CD4-positive, alpha-beta T cell (primary cell): ENCODE measurements at regions not wholly inside any gene's neighbourhood (a gene's known extent, or its start where the extent isn't known, plus 50 kb on each side); places are given as distances from the start of the nearest gene placed in this dataset.

Source experiments
- ATAC-seq: fragments of 200-7000 bp; cut with Tn5 transposase; one replicate; pipeline ENCODE4 v1.10.0; 2022; ENCODE audit warnings: mild to moderate bottlenecking; ENCODE audit not compliant: poor library complexity
- CTCF ChIA-PET: fragments of 350-600 bp; sonication (Branson Sonifier 250); formaldehyde crosslinking; loops from one replicate; lab custom pipeline; 2021; ENCODE audit warnings: antibody characterized with exemption, inconsistent platforms; lab: Charles Lee
- POLR2A ChIA-PET: fragments of 350-600 bp; sonication (Branson Sonifier 250); formaldehyde crosslinking; loops from one replicate; lab custom pipeline; 2021; ENCODE audit warnings: antibody characterized with exemption, inconsistent platforms; lab: Charles Lee
- DNase-seq, 14 experiments: peaks; one replicate each; pipeline ENCODE4 v3.0.0-alpha.2; 2013 to 2020; ENCODE audit warnings: mixed read lengths in 2 of 14
- H3K27ac ChIP-seq, 2 donors: one replicate each; pipeline versions ENCODE4 v1.5.1 to v1.7.0; 2013; ENCODE audit warnings: low read length in 2 of 2, low read depth in 1 of 2, mild to moderate bottlenecking in 1 of 2
- H3K27me3 ChIP-seq, 2 experiments: 1 replicate in 1 of 2; 2 replicates in 1 of 2; pipeline versions ENCODE4 v1.6.1 to v1.7.0; 2013; ENCODE audit warnings: low read length in 2 of 2, control low read depth in 1 of 2, mild to moderate bottlenecking in 1 of 2, moderate library complexity in 1 of 2; ENCODE audit not compliant: insufficient read depth in 2 of 2, control insufficient read depth in 1 of 2
- H3K36me3 ChIP-seq: one replicate; pipeline ENCODE4 v1.6.1; 2013; ENCODE audit warnings: low read length, control low read depth; ENCODE audit not compliant: insufficient read depth
- H3K4me1 ChIP-seq: one replicate; pipeline ENCODE4 v1.6.1; 2013; ENCODE audit warnings: low read length, control low read depth; ENCODE audit not compliant: insufficient read depth
- H3K4me3 ChIP-seq: one replicate; pipeline ENCODE4 v1.5.1; 2013; ENCODE audit warnings: mild to moderate bottlenecking, low read length, moderate library complexity
- H3K9me3 ChIP-seq, 2 experiments: 1 replicate in 1 of 2; 2 replicates in 1 of 2; pipeline versions ENCODE4 v1.6.1 to v1.7.0; 2013; ENCODE audit warnings: low read length in 2 of 2, mild to moderate bottlenecking in 2 of 2, control low read depth in 1 of 2, moderate library complexity in 1 of 2; ENCODE audit not compliant: control insufficient read depth in 1 of 2, insufficient read depth in 1 of 2
- H3K27ac Mint-ChIP-seq: one replicate; pipeline ENCODE4 v1.8.0; 2020; ENCODE audit warnings: mixed read lengths
- H3K27me3 Mint-ChIP-seq: one replicate; pipeline ENCODE4 v1.8.0; 2021; ENCODE audit warnings: mixed read lengths
- H3K36me3 Mint-ChIP-seq: one replicate; pipeline ENCODE4 v1.8.0; 2021; ENCODE audit warnings: low read depth, mixed read lengths
- H3K4me1 Mint-ChIP-seq: one replicate; pipeline ENCODE4 v1.8.0; 2021; ENCODE audit warnings: low read depth, mixed read lengths
- H3K4me3 Mint-ChIP-seq: one replicate; pipeline ENCODE4 v1.8.0; 2020; ENCODE audit warnings: mild to moderate bottlenecking, mixed read lengths
- H3K9me3 Mint-ChIP-seq: one replicate; pipeline ENCODE4 v1.8.0; 2020; ENCODE audit warnings: mixed read lengths
- CTCF ChIP-seq: fragments of 200-600 bp; IDR thresholded peaks from one replicate; pipeline ENCODE4 v1.8.0; 2022; ENCODE audit warnings: antibody characterized with exemption, mild to moderate bottlenecking
- intact Hi-C, 2 experiments: fragments of 100-400 bp; cut with DNase I in 1 of 2; cut with micrococcal nuclease in 1 of 2; formaldehyde crosslinking; loops; one replicate each; pipeline versions ENCODE4 v1.15.1 to v1.9.0; 2023 to 2025; cut with DNase I, micrococcal nuclease

- Mint-ChIP-seq H3K36me3 (no peaks in the 10 kb centered on the region), H3K9me3 (no peaks in the 10 kb centered on the region), H3K27me3 (peaks cover 4% of the 10 kb centered on the region), H3K4me3 (no peak overlapping the region), H3K27ac (no peak overlapping the region), H3K4me1 (no peaks in the 10 kb centered on the region)
- ChIA-PET CTCF (no interaction called here), POLR2A (no interaction called here)
- Histone ChIP-seq H3K4me1 (no peaks in the 10 kb centered on the region), H3K27me3 (no peaks in the 10 kb centered on the region), H3K4me3 (no peak overlapping the region), H3K27ac (no peak overlapping the region), H3K36me3 (no peaks in the 10 kb centered on the region), H3K9me3 (peaks cover 0 to 3% of the 10 kb centered on the region in 2 experiments)
- no peak for TF ChIP-seq CTCF
- DNase-seq (no peak), ATAC-seq (no peak)
- intact Hi-C loops = no loop called here
Measured at GRCh38 chr15:96028620-96029019, 301.9 kb upstream of the NR2F2 start.

- Histone ChIP-seq H3K27me3 (no peaks in the 10 kb centered on the region), H3K4me1 (no peaks in the 10 kb centered on the region), H3K4me3 (no peak overlapping the region), H3K36me3 (no peaks in the 10 kb centered on the region), H3K9me3 (peaks cover 0 to 3% of the 10 kb centered on the region in 2 experiments), H3K27ac (no peak overlapping the region)
- CTCF ChIA-PET = no interaction called here
- ATAC-seq (no peak), DNase-seq (no peak)
- Mint-ChIP-seq H3K36me3 (no peaks in the 10 kb centered on the region), H3K4me1 (no peaks in the 10 kb centered on the region), H3K9me3 (no peaks in the 10 kb centered on the region), H3K4me3 (no peak overlapping the region), H3K27me3 (peaks cover 5% of the 10 kb centered on the region), H3K27ac (no peak overlapping the region)
- POLR2A ChIA-PET = no interaction called here
- intact Hi-C loops = no loop called here
- no peak for TF ChIP-seq CTCF
Measured at GRCh38 chr15:96029172-96029571, 301.3 kb upstream of the NR2F2 start.

- Mint-ChIP-seq H3K4me1 (no peaks in the 10 kb centered on the region), H3K4me3 (no peak overlapping the region), H3K36me3 (no peaks in the 10 kb centered on the region), H3K27ac (no peak overlapping the region), H3K9me3 (no peaks in the 10 kb centered on the region), H3K27me3 (peaks cover 22% of the 10 kb centered on the region)
- peaks cover under 1 to 3% of the 10 kb centered on the region in 2 experiments for H3K27me3 ChIP-seq
- ATAC-seq (no peak), DNase-seq (no peak)
- H3K4me1 ChIP-seq = no peaks in the 10 kb centered on the region
- no peak overlapping the region for H3K4me3 ChIP-seq
- TF ChIP-seq CTCF = no peak
- CTCF ChIA-PET = no interaction called here
- no peak overlapping the region for H3K27ac ChIP-seq
- peaks cover 0 to under 1% of the 10 kb centered on the region in 2 experiments for H3K9me3 ChIP-seq
- POLR2A ChIA-PET = no interaction called here
- H3K36me3 ChIP-seq = no peaks in the 10 kb centered on the region
- intact Hi-C loops = no loop called here
Measured at GRCh38 chr15:96031426-96032110, 298.9 kb upstream of the NR2F2 start.
